ENCODE measurements at regions not wholly inside any gene's neighbourhood (a gene's known extent, or its start where the extent isn't known, plus 50 kb on each side); places are given as distances from the start of the nearest gene placed in this dataset.

DNA sequence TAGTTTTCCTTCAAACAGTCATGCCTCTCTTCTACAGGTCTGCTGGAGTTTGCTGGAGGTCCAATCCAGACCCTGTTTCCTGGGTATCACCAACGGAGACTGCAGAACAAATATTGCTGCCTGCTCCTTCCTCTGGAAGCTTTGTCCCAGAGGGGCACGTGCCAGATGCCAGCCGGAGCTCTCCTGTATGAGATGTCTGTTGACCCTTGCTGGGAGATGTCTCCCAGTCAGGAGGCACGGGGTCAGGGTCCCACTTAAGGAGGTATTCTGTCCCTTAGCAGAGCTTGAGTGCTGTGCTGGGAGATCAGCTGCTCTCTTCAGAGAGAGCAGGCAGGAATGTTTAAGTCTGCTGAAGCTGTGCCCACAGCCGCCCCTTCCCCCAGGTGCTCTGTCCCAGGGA, 666.9 kb downstream of the FRK start:
- Histone ChIP-seq H3F3A (replicated peaks; ENCODE audit: insufficient read depth) (no peaks in the 10 kb centered on the region), H2AFZ (ENCODE audit: low read depth) (no peak overlapping the region)
- TF ChIP-seq CHD2 (IDR thresholded peaks at IDR 0.05; ENCODE audit: low read length, partially characterized antibody) (no peak), MXI1 (IDR thresholded peaks at IDR 0.05; ENCODE audit: low read depth, low read length) (no peak)

DNA sequence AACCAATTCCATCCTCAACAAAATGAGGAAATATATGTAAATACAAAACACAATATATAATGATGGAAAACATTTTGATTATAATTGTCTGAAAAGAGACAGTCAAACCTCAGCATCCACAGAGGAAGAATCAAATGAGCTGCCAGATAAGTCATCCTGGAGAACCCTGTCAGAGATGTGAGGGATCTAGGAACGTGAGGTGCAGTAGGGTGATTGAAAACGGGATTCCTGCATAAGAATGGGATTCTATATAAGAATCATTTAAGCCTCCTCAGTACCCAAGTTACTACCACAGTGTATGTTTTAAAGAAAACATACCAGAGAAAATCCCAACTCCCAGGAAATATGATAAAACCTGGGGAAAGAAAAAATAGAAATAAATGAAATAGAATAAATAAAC, 690.5 kb downstream of the FRK start:
- Histone ChIP-seq H3K27ac (ENCODE audit: low read depth in 2 of 2, low read length in 1 of 2) (no peak overlapping the region), H4K20me1 (ENCODE audit: insufficient read depth) (no peaks in the 10 kb centered on the region), H2AFZ (ENCODE audit: low read depth) (no peak overlapping the region), H3K27me3 (ENCODE audit: insufficient read depth) (no peaks in the 10 kb centered on the region), H3K4me2 (no peak overlapping the region), H3K9me2 (no peaks in the 10 kb centered on the region), H3K79me2 (ENCODE audit: insufficient read depth) (no peaks in the 10 kb centered on the region), H3K9ac (no peak overlapping the region), H3K4me1 (ENCODE audit: control insufficient read depth in 1 of 2, insufficient read depth in 2 of 2, low read depth in 1 of 2, low read length in 1 of 2) (no peaks in the 10 kb centered on the region), H3K9me3 (no peaks in the 10 kb centered on the region), H3K36me3 (replicated peaks in 1 of 2; ENCODE audit: control insufficient read depth in 1 of 2, insufficient read depth in 2 of 2, low read length in 1 of 2) (no peaks in the 10 kb centered on the region), H3F3A (replicated peaks; ENCODE audit: insufficient read depth) (no peaks in the 10 kb centered on the region), H3K4me3 (ENCODE audit: low read depth in 2 of 2, low read length in 1 of 2) (no peak overlapping the region)
- ChIA-PET CTCF (no interaction called here), POLR2A (no interaction called here)
- 7% methylated on average over 2 of the region's 2 CpGs for WGBS (ENCODE audit: low lambda C conversion rate)
- TF ChIP-seq, protein P1, sequence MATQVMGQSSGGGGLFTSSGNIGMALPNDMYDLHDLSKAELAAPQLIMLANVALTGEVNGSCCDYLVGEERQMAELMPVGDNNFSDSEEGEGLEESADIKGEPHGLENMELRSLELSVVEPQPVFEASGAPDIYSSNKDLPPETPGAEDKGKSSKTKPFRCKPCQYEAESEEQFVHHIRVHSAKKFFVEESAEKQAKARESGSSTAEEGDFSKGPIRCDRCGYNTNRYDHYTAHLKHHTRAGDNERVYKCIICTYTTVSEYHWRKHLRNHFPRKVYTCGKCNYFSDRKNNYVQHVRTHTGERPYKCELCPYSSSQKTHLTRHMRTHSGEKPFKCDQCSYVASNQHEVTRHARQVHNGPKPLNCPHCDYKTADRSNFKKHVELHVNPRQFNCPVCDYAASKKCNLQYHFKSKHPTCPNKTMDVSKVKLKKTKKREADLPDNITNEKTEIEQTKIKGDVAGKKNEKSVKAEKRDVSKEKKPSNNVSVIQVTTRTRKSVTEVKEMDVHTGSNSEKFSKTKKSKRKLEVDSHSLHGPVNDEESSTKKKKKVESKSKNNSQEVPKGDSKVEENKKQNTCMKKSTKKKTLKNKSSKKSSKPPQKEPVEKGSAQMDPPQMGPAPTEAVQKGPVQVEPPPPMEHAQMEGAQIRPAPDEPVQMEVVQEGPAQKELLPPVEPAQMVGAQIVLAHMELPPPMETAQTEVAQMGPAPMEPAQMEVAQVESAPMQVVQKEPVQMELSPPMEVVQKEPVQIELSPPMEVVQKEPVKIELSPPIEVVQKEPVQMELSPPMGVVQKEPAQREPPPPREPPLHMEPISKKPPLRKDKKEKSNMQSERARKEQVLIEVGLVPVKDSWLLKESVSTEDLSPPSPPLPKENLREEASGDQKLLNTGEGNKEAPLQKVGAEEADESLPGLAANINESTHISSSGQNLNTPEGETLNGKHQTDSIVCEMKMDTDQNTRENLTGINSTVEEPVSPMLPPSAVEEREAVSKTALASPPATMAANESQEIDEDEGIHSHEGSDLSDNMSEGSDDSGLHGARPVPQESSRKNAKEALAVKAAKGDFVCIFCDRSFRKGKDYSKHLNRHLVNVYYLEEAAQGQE (IDR thresholded peaks at IDR 0.05; ENCODE audit: low read depth, low read length), result no peak
- TF ChIP-seq JUND (IDR thresholded peaks at IDR 0.05) (no peak), NRF1 (IDR thresholded peaks at IDR 0.05; ENCODE audit: low read depth, low read length) (no peak), SMC3 (IDR thresholded peaks at IDR 0.05; ENCODE audit: low read depth, low read length) (no peak), FOXJ3 (CRISPR knock-in tag; IDR thresholded peaks at IDR 0.05) (no peak), NFIC (IDR thresholded peaks at IDR 0.05; ENCODE audit: borderline replicate concordance) (no peak), EP300 (IDR thresholded peaks at IDR 0.05; ENCODE audit: borderline replicate concordance in 1 of 2, low read depth in 1 of 2, low read length in 1 of 2) (no peak), YY1 (IDR thresholded peaks at IDR 0.05; ENCODE audit: low read depth) (no peak)
- DNase-seq, result no peak

More for the DNA sequence above, 666.9 kb downstream of the FRK start:
- no peaks in the 10 kb centered on the region for H3K27me3 ChIP-seq (ENCODE audit: insufficient read depth)
- POLR2A ChIA-PET, result no interaction called here
- H3K27ac ChIP-seq (ENCODE audit: low read depth in 2 of 2, low read length in 1 of 2), result no peak overlapping the region
- no peak overlapping the region for H3K4me3 ChIP-seq (ENCODE audit: low read depth in 2 of 2, low read length in 1 of 2)
- H3K9me2 ChIP-seq, result no peaks in the 10 kb centered on the region
- no peaks in the 10 kb centered on the region for H3K36me3 ChIP-seq (replicated peaks in 1 of 2; ENCODE audit: control insufficient read depth in 1 of 2, insufficient read depth in 2 of 2, low read length in 1 of 2)
- WGBS (ENCODE audit: low lambda C conversion rate), result 22% methylated on average over 4 of the region's 5 CpGs
- no peak overlapping the region for H3K9ac ChIP-seq
- CTCF ChIA-PET, result no interaction called here
- no peak for DNase-seq
- H4K20me1 ChIP-seq (ENCODE audit: insufficient read depth), result no peaks in the 10 kb centered on the region
- no peaks in the 10 kb centered on the region for H3K9me3 ChIP-seq
- H3K79me2 ChIP-seq (ENCODE audit: insufficient read depth), result no peaks in the 10 kb centered on the region
- H3K4me2 ChIP-seq, result no peak overlapping the region
- no peaks in the 10 kb centered on the region for H3K4me1 ChIP-seq (ENCODE audit: control insufficient read depth in 1 of 2, insufficient read depth in 2 of 2, low read depth in 1 of 2, low read length in 1 of 2)

DNA sequence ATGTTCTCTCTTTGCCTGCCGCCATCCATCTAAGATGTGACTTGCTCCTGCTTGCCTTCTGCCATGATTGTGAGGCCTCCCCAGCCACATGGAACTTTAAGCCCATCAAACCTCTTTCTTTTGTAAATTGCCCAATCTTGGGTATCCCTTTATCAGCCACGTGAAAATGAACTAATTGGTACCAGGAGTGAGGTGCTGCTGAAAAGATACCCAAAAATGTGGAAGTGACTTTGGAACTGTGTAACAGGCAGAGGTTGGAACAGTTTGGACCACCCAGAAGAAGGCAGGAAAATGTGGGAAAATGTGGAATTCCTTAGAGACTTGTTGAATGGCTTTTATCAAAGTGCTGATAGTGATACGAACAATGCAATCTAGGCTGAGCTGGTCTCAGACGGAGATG, 694.9 kb downstream of the FRK start:
- no peaks in the 10 kb centered on the region for H3K36me3 ChIP-seq (replicated peaks in 1 of 2; ENCODE audit: control insufficient read depth in 1 of 2, insufficient read depth in 2 of 2, low read length in 1 of 2)
- H3K9me3 ChIP-seq, result no peaks in the 10 kb centered on the region
- no peaks in the 10 kb centered on the region for H3K4me1 ChIP-seq (ENCODE audit: control insufficient read depth in 1 of 2, insufficient read depth in 2 of 2, low read depth in 1 of 2, low read length in 1 of 2)
- H3F3A ChIP-seq (replicated peaks; ENCODE audit: insufficient read depth), result no peaks in the 10 kb centered on the region
- no peak overlapping the region for H2AFZ ChIP-seq (ENCODE audit: low read depth)
- CTCF ChIA-PET, result no interaction called here
- no peak overlapping the region for H3K27ac ChIP-seq (ENCODE audit: low read depth in 2 of 2, low read length in 1 of 2)
- no peak overlapping the region for H3K9ac ChIP-seq
- POLR2A ChIA-PET, result no interaction called here
- no peaks in the 10 kb centered on the region for H3K9me2 ChIP-seq
- H3K79me2 ChIP-seq (ENCODE audit: insufficient read depth), result no peaks in the 10 kb centered on the region
- WGBS (ENCODE audit: low lambda C conversion rate), result 42% methylated on average over 4 of the region's 4 CpGs
- no peaks in the 10 kb centered on the region for H4K20me1 ChIP-seq (ENCODE audit: insufficient read depth)
- DNase-seq, result no peak
- H3K4me2 ChIP-seq, result no peak overlapping the region
- H3K4me3 ChIP-seq (ENCODE audit: low read depth in 2 of 2, low read length in 1 of 2), result no peak overlapping the region
- H3K27me3 ChIP-seq (ENCODE audit: insufficient read depth), result no peaks in the 10 kb centered on the region
- TF ChIP-seq FOSL2 (IDR thresholded peaks at IDR 0.05; ENCODE audit: borderline replicate concordance, low read depth), result no peak
- TF ChIP-seq FOXJ3 (CRISPR knock-in tag; IDR thresholded peaks at IDR 0.05), result no peak
- no peak for TF ChIP-seq EZH2phosphoT487 (IDR thresholded peaks at IDR 0.05; ENCODE audit: borderline replicate concordance, low read depth)
- TF ChIP-seq, protein P1 (IDR thresholded peaks at IDR 0.05; ENCODE audit: low read depth, low read length), result no peak
- TF ChIP-seq FOXM1 (IDR thresholded peaks at IDR 0.05; ENCODE audit: low read depth), result no peak
- no peak for TF ChIP-seq CHD2 (IDR thresholded peaks at IDR 0.05; ENCODE audit: low read length, partially characterized antibody)
- TF ChIP-seq, protein P2, sequence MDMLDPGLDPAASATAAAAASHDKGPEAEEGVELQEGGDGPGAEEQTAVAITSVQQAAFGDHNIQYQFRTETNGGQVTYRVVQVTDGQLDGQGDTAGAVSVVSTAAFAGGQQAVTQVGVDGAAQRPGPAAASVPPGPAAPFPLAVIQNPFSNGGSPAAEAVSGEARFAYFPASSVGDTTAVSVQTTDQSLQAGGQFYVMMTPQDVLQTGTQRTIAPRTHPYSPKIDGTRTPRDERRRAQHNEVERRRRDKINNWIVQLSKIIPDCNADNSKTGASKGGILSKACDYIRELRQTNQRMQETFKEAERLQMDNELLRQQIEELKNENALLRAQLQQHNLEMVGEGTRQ (IDR thresholded peaks at IDR 0.05; ENCODE audit: borderline replicate concordance, low read depth, low read length), result no peak
- TF ChIP-seq SIN3A (IDR thresholded peaks at IDR 0.05; ENCODE audit: borderline replicate concordance, low read depth, low read length), result no peak

Data from SK-N-SH (cell line).